Gastroesophageal sphincter (tissue), 4 donors: ENCODE measurements at regions not wholly inside any gene's neighbourhood (a gene's known extent, or its start where the extent isn't known, plus 50 kb on each side); places are given as distances from the start of the nearest gene placed in this dataset.
"Not testable (repeated sequence)": the region's sequence is repeated elsewhere in the genome, so short reads cannot be mapped to it uniquely, and the experiment has no call there.

ENCODE experiments used
- ATAC-seq: fragments of 150-250 bp; one replicate; pipeline ENCODE4 v1.9.1; 2016; ENCODE audit warnings: mild to moderate bottlenecking, moderate library complexity
- H3K27ac ChIP-seq, 4 donors: fragments of 200-600 bp; sonication (generic) in 3 of 4; 1 replicate in 3 of 4; 2 replicates in 1 of 4; pipeline ENCODE4 v1.5.1; 2016 to 2019
- H3K27me3 ChIP-seq: fragments of 200-600 bp; sonication (generic); one replicate; pipeline ENCODE4 v1.5.1; 2019
- H3K36me3 ChIP-seq, 2 donors: fragments of 200-600 bp; sonication (generic); one replicate each; pipeline ENCODE4 v1.5.1; 2019; ENCODE audit warnings: control low read depth in 1 of 2
- H3K4me1 ChIP-seq, 3 donors: fragments of 200-600 bp; sonication (generic); 1 replicate in 2 of 3; 2 replicates in 1 of 3; pipeline ENCODE4 v1.5.1; 2016 to 2019; ENCODE audit warnings: control low read depth in 2 of 3
- H3K4me3 ChIP-seq, 2 donors: fragments of 200-600 bp; sonication (generic); one replicate each; pipeline ENCODE4 v1.5.1; 2019; ENCODE audit warnings: mild to moderate bottlenecking in 1 of 2, moderate library complexity in 1 of 2
- H3K9me3 ChIP-seq, 3 donors: fragments of 200-600 bp; sonication (generic); one replicate each; pipeline ENCODE4 v1.5.1; 2017 to 2019; ENCODE audit warnings: control low read depth in 2 of 3
- EP300 ChIP-seq: sonication (generic); formaldehyde crosslinking; IDR thresholded peaks from one replicate; pipeline ENCODE4 v1.6.1; 2017; ENCODE audit warnings: antibody characterized with exemption, mild to moderate bottlenecking
- POLR2A ChIP-seq, 2 donors: fragments of 450-650 bp; IDR thresholded peaks; one replicate each; pipeline ENCODE4 v1.6.1; 2017; ENCODE audit warnings: antibody characterized with exemption in 2 of 2, mild to moderate bottlenecking in 2 of 2, moderate library complexity in 1 of 2
- POLR2AphosphoS5 ChIP-seq: sonication (generic); formaldehyde crosslinking; IDR thresholded peaks from one replicate; pipeline ENCODE4 v1.6.1; 2017; ENCODE audit warnings: antibody characterized with exemption
- WGBS, 2 donors: methylation state at CpG; one replicate each; pipeline ENCODE4 v1.1.5; 2018; ENCODE audit warnings: low coverage in 1 of 2; 5-methylcytosine and 5-hydroxymethylcytosine counted together
- TF ChIP-seq, protein P1 (sequence below), 4 experiments: fragments of 200-600 bp in 2 of 4; fragments of 450-650 bp in 2 of 4; sonication (generic) in 1 of 4; IDR thresholded peaks; one replicate each; pipeline ENCODE4 v1.5.1; 2017 to 2019; ENCODE audit warnings: antibody characterized with exemption in 4 of 4, mild to moderate bottlenecking in 2 of 4, moderate library complexity in 2 of 4

DNA sequence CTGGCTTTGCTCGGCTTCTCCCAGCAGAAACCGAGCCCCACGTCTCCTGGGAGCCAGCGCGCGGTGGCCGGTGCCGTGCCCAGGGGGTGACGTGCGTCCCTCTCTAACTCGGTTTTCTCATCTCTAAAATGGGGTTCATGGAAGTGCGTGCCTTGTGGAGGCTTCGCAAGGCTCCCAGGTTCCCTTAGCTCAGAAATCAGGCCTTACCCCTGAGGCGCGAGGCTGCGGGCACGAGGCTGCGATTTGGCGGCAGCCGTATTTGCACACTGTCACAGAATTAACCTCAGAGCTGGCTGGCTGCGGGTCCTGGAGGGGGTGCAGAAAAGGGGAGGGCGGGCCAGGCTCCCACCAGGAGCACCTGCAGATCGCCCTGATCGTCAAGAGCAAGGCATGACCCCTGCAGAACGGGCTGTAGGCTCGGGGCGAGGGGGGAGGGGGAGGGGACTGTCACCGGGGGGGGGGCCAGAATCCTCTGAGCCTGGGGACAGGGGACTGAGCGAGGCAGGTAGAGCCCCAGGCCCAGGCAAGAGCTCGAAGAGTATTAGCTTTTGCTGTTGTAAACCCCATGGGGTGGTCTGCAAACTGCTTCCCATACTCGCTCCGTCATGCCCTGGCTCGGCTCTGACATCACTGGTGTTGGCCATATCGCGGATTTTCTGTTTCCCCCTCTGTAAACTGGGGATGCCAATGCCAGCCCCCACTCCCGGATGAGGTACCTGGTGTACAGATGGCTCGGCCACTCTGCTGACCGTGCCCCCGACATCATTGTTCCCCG lies 62.2 kb downstream of the CCNE1 start:
- Histone ChIP-seq H3K4me3 (peak overlapping the region in 1 of 2 donors; percentile 55), H3K9me3 (no peaks in the 10 kb centered on the region), H3K27me3 (peaks cover 47% of the 10 kb centered on the region), H3K36me3 (no peaks in the 10 kb centered on the region), H3K27ac (no peak overlapping the region), H3K4me1 (peaks cover 0 to 38% (median 14%) of the 10 kb centered on the region in 3 donors)
- WGBS, 2 donors: 33 to 69% methylated on average over 6 to 16 of the region's 40 CpGs
- TF ChIP-seq, protein P1, sequence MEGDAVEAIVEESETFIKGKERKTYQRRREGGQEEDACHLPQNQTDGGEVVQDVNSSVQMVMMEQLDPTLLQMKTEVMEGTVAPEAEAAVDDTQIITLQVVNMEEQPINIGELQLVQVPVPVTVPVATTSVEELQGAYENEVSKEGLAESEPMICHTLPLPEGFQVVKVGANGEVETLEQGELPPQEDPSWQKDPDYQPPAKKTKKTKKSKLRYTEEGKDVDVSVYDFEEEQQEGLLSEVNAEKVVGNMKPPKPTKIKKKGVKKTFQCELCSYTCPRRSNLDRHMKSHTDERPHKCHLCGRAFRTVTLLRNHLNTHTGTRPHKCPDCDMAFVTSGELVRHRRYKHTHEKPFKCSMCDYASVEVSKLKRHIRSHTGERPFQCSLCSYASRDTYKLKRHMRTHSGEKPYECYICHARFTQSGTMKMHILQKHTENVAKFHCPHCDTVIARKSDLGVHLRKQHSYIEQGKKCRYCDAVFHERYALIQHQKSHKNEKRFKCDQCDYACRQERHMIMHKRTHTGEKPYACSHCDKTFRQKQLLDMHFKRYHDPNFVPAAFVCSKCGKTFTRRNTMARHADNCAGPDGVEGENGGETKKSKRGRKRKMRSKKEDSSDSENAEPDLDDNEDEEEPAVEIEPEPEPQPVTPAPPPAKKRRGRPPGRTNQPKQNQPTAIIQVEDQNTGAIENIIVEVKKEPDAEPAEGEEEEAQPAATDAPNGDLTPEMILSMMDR (IDR thresholded peaks at IDR 0.05): no peak
- no peak for TF ChIP-seq POLR2A (IDR thresholded peaks at IDR 0.05)
- no peak for TF ChIP-seq EP300
- no peak for TF ChIP-seq POLR2AphosphoS5
- ATAC-seq: no peak

DNA sequence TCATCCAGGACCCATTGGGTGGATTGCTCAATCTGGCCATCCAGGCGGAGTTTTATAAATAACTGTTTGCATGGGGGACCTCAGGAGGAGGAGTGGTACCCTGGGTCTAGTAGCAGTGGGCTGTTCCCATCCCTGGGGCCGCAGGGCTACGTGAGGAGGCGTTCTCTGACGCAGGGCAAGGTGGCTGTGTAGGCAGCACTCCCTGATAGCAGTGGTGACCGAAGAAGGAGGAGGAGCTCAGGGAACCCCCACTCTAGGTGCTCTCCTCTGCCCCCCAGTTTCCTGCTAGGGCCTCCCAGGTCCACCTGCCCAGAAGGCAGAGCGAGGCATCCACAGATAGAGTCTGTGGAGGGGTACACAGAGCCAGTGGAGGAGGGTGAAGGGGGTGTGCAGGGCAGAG lies 64.1 kb downstream of the CCNE1 start:
- no peaks in the 10 kb centered on the region for H3K36me3 ChIP-seq
- no peak for ATAC-seq
- H3K27ac ChIP-seq: no peak overlapping the region
- 100% methylated on average over 1 of the region's 7 CpGs; no CpG with 5 or more reads in 1 of the 2 donors for WGBS, 2 donors
- TF ChIP-seq POLR2A (IDR thresholded peaks at IDR 0.05) (no peak), POLR2AphosphoS5 (no peak), EP300 (no peak)
- TF ChIP-seq, protein P1 (IDR thresholded peaks at IDR 0.05): no peak
- H3K27me3 ChIP-seq: peaks cover 51% of the 10 kb centered on the region
- no peaks in the 10 kb centered on the region for H3K9me3 ChIP-seq
- H3K4me3 ChIP-seq: no peak overlapping the region
- H3K4me1 ChIP-seq: peaks cover 0 to 38% (median 14%) of the 10 kb centered on the region in 3 donors

GRCh38 chr19:29876414-29876813 lies 64.6 kb downstream of the CCNE1 start:
- TF ChIP-seq, protein P1 (IDR thresholded peaks at IDR 0.05): no peak
- no peak for TF ChIP-seq POLR2A (IDR thresholded peaks at IDR 0.05)
- no peak for TF ChIP-seq POLR2AphosphoS5
- TF ChIP-seq EP300: no peak
- Histone ChIP-seq H3K4me1 (peaks cover 0 to 38% (median 14%) of the 10 kb centered on the region in 3 donors), H3K9me3 (no peaks in the 10 kb centered on the region), H3K27me3 (peaks cover 51% of the 10 kb centered on the region), H3K27ac (no peak overlapping the region), H3K4me3 (no peak overlapping the region), H3K36me3 (no peaks in the 10 kb centered on the region)
- WGBS, 2 donors: 58% methylated on average over 6 of the region's 6 CpGs; no CpG with 5 or more reads in 1 of the 2 donors
- no peak for ATAC-seq

DNA sequence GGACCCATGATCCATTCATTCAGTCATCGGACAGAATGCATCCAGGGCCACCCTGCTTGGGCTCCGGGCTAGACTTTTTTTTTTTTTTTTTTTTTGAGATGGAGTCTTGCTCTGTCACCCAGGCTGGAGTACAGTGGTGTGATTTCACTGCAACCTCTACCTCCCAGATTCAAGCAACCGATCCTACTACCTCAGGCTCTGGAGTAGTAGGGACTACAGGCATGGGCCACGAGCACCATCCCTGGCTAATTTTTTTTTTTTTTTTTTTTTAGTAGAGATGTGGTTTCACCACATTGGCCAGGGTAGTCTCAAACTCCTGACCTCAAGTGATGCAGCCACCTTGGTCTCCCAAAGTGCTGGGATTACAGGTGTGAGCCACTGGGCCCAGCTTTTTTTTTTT lies 65.1 kb downstream of the CCNE1 start:
- 73 to 82% methylated on average over 3 to 4 of the region's 4 CpGs for WGBS, 2 donors
- not testable (repeated sequence) for H3K36me3 ChIP-seq, ATAC-seq, H3K27ac ChIP-seq, H3K4me3 ChIP-seq, H3K9me3 ChIP-seq
- peaks cover 0 to 37% (median 14%) of the 10 kb centered on the region in 3 donors for H3K4me1 ChIP-seq
- peaks cover 50% of the 10 kb centered on the region for H3K27me3 ChIP-seq

- Histone ChIP-seq H3K27me3 (peaks cover 45% of the 10 kb centered on the region), H3K4me1 (peaks cover 0 to 15% (median 1%) of the 10 kb centered on the region in 3 donors), H3K27ac (no peak overlapping the region), H3K4me3 (no peak overlapping the region), H3K36me3 (no peaks in the 10 kb centered on the region), H3K9me3 (no peaks in the 10 kb centered on the region)
- peak; percentile 41 for ATAC-seq
- 61 to 92% methylated on average over 2 of the region's 17 CpGs for WGBS, 2 donors
- TF ChIP-seq EP300 (no peak), POLR2A (IDR thresholded peaks at IDR 0.05) (no peak), POLR2AphosphoS5 (no peak)
Observed at GRCh38 chr19:29878973-29879654, 62.9 kb upstream of the URI1 start.
